NAMALWA (cell line): ENCODE measurements at regions not wholly inside any gene's neighbourhood (a gene's known extent, or its start where the extent isn't known, plus 50 kb on each side); places are given as distances from the start of the nearest gene placed in this dataset.
A peak's percentile ranks its signal among the peaks of the same experiment; 100 is the strongest.
"Not testable (repeated sequence)": the region's sequence is repeated elsewhere in the genome, so short reads cannot be mapped to it uniquely, and the experiment has no call there.

Experiments
- DNase-seq: peaks from one replicate; pipeline ENCODE4 v3.0.0-alpha.2; 2015; ENCODE audit warnings: low spot score

DNA sequence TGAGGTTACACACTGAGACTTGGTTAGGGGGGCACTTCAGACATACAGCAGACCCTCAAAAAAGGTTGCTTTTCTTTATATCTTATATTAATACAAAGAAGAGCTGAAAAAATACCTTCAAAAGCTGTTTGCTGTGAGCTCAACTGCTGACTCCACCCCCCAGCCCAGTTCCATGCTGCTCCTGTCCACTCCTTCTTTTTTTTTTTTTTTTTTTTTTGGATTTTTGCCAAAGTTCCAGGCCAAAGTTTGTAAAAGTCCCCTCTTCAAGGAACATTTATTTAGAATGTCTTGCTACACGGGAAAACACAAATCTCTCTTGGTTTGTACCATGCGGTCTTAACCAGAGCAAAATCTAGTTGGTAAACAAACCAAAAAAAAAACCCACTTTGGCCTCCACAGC is 85.3 kb upstream of the AKAP12 start:
- DNase-seq = no peak

DNA sequence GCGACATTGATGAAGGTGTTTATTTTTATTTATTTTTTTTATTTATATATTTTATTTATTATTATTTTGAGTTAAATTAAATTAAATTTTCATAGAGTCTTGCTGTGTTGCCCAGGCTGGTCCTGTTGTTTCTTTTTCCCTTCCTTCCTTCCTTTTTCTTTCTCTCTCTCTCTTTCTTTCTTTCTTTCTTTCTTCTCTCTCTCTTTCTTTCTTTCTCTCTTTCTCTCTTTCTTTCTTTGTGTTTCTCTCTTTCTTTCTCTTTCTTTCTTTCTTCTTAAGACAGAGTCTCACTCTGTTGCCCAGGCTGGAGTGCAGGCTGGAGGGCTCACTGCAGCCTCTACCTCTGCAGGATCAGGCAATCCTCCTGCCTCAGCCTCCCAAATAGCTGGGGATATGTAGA is 84.7 kb upstream of the AKAP12 start:
- DNase-seq = no peak

DNA sequence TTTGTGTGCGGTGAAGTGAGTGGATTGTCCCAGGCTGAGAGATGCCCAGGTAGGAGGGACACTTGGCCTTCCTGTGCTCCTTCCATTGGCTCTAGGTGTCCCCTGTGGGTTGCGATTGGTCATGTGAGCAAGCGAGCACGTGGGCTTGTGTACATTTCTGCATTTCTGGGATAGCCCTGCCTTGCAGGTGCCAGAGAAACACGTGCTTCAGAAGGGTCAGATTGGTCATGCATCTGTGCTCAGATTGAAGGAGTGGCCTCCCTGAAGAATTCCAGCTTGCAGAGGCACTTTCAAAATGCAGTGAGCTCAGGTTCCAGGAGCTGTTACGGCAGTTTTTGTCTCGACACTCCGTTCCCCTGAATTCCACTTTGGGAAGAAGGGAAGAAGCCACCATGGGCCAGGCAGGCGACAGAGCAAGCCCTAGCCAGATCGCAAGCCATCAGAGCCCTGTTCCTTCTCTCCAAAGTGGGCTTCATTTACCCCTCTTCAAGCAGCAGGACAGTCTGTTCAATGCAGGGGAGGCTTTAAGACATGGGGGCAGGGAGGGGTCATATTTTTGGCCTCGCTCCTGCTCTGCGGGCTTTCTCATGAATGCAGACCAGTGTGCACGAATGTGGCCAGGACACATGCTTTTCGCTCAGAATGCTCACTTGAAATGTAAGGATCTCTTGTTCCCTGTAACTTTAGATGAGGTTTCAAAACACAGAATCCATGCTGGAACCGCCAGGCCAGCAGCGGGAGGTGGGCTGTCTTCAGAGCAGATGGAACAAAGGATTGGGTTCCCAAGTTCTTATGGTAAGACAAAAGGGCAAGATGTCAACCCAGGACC is 78.6 kb upstream of the AKAP12 start:
- DNase-seq = no peak

DNA sequence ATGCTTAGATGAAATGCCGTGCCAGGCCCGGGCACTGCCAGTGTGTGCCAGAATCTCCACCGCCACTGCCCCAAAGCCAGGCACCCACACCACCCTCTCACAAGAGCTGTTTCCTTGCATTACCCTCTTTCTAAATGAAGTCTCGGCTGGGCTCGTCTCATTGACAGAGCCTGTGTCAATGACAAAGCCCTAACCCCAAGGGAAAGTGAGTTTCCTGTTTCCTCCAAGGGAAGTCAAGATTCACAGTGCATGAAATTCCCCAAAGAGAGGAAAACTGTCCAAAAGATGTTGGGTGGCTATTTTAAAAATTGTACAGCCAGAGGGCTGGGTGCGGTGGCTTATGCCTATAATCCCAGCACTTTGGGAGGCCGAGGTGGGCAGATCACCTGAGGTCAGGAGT is 75.4 kb upstream of the AKAP12 start:
- DNase-seq = no peak

DNA sequence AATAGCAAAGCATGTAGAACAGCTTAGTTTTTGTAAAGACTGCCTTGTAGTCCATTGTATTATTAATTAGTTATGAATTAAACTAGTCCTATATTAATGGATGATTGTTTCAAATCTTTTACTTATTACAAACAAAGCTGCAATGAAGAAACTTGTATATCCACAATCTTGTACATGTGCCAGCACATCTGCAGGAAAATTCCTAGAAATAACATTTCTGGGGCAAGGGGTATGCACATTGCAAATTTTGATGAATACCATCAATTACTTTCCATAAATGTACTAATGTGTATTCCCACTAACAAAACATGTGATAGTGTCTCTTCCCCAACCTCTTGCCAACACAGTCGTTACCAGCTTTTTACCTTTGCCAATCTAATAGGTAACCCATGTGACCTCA is 73.6 kb upstream of the AKAP12 start:
- DNase-seq = no peak

DNA sequence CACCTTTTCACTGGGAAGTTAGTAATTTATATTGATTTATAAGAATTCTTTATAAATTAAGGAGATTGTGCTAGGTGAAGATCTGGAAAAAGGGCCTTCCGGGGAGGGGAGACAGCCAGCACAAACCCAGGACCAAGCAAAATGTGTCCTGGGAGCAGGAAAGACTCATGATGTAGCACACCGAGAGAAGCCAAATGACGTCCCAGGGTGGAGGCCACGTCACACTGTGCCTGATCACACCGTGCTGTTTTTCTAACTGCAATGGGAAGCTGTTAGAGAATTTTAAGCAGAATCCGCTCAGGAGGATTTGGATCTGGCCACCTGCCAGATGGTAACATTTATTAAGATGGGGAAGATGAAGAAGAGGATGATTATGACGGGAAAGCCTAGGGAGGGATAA is 72.7 kb upstream of the AKAP12 start:
- DNase-seq = no peak

DNA sequence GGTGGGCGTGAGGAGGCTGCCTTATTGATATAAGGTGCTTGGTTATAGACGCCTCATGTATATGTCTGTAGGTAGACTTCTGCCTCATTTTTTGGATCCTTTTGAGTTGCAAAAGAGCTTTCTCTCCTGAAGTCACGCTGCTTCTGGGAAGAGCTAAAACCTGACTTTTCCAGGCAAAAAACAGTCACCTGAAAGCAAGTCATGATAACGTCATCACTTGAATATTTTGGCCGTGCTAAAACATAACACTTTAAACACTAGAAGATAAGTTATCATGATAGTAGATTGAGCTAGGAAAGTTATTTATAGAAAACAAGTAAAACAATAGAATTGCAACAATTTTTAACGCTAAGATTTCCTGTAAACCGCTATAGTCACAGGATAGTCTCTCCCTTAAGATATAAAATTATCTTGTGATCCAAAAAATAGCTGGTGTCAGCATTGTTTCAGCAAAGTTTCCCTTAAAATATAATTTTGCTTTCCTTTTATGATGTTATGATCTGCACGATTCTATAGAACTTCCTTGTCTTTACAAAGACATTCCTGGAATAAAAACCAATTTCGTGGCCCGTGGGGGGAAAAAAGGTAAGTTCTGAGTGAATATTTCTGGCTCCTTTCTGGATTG is 69.0 kb upstream of the AKAP12 start:
- DNase-seq = no peak

DNA sequence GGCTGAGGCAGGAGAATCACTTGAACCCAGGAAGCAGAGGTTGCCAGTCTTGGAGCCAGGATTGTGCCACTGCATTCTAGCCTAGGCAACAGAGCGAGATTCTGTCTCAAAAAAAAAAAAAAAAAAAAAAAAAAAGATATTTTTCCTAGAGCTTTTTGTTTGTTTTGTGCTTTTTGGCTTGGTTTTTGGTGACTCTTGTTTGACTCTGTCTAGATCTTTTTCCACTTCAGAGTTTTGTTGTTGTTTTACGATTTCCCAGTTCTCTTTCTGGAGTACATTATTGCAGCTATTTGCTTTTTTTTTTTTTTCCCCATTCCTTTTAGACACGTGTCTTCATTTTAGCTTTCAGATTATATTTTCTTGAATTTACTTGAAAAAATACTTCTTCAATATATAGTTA is 67.0 kb upstream of the AKAP12 start:
- DNase-seq = no peak

DNA sequence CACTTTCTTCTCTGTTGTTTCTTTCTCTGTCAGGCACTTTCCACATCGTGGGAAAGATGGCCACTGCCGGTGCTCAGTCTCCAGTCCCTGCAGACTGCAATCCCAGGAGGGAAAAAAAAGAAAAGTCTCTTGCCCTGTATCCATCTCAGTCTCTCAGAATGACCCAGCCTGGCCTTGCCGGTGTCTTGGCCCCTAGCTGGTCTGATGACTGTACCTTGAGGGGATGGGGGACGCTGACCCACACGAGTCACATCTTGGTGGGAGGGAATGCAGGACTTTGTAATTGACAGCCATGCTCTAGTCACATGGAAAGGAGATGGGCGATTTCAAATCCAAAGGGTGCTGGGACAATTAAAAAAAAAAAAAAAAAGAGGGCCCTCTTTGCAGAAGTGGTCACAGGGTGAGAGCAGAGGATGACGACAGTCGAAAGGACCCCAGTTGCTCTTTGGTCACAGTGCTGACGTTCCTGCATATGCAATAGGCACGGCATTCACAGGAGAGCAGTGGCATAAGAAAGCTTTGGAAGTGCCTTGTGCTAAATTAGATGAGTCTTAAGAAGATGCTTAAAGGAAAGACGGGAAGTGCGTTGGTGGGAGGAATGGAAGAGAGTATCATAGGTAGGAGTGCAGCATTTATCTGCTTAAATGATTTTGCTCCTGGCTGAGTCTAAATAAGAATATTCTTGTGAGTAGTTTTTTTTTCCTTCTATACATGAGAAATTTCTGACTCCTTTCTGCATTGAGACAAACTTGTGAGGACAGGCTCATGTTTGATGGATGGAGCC is 63.9 kb upstream of the AKAP12 start:
- DNase-seq = no peak

DNA sequence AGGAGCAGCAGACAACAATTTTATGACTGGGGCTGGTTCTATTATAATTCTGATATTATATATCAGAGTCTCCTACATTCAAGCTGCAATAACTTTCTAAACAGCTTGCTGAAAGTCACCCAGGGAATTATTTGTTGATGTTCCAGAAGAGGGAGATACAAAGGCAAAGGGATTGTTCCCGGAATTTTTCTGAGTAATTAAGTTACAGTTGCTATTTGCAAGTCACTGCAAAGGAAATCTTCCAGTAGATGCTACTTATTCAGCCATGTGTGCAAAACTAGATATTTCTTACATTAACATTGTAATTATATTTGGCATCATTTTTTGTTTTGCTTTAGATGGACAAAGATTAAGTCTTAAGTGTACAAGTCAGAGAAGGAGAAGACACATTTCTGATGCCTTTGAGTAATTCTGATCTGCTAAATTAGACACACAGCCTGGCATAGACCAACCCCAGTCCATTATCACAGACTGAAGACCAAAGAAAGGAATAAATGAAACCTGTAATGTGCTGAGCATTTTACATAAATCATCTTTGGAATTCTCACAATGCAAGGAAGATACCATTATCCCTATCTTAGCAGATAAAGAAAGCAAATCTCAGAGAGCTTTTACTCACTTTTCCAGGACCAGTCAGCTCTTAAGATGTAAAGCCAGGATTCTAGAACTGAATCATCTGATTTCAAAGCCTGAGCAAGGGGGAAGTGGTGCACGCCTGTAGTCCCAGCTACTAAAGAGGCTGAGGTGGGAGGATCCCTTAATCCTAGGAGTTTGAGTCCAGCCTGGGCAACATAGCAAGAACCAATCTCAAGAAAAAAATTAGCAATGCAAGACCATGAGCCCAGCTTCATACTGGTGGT is 62.6 kb upstream of the AKAP12 start:
- DNase-seq = no peak

DNA sequence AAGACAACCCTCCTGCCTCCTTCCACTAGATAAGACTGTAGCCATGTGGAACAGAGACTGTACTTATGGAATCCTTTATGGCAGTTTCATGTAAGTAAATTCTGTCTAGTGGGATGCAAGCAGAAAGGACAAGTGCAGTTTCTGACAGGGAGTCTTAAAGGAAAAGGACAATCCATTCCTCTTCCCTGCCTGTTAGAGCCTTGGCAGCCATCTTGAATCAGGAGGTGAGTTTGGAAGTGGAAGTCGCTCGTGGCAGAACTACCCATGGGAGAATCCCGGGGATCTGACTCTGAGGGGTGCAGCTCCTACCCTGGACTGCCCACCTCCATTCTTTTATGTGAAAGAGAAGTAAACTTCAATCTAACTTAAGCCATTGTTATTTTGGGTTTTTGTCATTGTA is 61.4 kb upstream of the AKAP12 start:
- no peak for DNase-seq

DNA sequence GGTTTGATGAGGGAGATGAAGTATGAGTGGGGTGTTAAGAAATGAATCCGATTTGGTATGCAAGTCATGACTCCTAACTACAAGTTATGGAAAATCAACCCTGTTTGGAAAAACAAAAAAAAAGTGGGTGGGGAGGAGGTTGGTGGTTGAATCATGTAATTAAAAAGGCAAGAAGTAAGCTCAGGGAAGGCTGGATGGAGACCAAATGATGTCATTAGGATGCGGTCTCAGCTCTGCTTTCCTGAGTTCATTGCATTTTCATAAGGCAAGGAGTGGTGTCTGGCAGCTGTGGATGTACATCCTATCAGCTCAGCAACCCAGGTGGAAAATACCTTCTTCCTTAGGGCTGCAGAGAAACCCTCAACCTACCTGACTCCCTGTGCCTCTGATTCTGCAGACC is 60.4 kb upstream of the AKAP12 start:
- no peak for DNase-seq

DNA sequence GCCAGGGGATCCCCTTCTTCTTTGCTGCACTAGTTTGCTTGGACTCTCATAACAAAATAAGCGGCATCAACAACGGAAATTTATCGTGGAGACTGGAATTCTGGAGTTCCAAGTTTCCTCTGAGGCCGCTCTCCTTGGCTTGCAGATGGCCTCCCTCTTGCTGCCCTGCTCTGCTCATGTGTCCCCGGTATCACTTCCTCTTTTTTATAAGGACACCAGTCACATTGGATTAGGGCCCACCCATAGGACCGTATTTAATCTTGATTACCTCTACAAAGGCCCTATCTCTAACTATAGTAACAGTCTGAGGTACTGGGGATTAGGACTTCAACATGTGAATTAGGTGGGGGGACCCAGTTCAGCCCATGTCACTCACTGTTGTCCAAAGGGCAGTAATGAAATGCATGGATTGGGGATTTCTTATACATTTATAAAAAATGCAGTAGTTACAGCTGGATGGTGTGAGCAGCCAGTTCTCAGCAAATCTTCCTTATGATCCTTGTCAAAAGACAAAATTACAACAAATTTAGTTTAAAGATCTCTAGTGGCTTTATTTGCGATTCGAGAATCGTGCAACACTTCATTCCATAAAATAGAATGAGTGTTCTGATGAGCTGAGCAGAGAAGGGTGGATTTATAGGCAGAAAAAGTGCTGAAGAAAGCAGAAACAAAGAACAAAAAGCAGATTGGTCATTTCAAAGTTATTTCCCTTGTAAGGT is 59.3 kb upstream of the AKAP12 start:
- DNase-seq = peak; percentile 30

DNA sequence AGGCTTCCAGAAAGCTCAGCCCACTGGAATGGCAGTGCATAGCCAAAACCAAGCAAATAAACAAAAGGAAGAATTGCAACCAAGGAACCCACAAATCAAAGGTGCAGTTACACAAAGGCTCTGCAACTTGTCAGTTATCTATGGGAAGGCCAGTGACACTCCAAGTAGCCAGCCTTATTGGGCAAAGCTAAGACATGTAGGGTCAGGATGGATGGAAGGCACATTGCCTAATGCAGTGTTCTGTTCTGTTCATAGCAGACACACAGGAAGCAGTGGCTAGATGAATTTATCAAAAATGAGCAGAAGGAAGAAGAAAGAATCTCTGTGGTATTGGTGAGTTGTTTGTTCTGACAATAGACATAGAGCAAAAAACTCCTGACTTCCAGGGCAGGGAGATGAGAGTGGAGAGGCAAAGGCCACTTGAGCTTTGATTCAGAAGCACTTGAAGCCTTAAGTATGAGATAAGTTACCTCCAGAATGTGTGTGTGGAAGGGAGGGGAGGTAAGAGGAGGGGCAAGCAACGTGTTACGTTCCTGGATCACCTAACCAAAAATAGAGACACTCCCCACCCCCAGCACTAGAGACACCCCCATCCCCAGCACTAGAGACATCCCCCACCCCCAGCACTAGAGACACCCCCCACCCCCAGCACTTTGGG is 57.9 kb upstream of the AKAP12 start:
- no peak for DNase-seq

DNA sequence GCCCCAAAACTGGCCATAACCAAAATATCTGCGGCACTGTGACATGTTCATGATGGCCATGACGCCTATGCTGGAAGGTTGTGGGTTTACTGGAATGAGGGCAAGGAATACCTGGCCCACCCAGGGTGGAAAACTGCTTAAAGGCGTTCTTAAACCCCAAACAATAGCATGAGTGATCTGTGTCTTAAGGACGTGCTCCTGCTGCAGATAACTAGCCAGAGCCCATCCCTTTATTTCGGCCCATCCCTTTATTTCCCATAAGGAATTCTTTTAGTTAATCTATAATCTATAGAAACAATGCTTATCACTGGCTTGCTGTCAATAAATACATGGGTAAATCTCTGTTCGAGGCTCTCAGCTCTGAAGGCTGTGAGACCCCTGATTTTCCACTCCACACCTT is 56.8 kb upstream of the AKAP12 start:
- DNase-seq = not testable (repeated sequence)

DNA sequence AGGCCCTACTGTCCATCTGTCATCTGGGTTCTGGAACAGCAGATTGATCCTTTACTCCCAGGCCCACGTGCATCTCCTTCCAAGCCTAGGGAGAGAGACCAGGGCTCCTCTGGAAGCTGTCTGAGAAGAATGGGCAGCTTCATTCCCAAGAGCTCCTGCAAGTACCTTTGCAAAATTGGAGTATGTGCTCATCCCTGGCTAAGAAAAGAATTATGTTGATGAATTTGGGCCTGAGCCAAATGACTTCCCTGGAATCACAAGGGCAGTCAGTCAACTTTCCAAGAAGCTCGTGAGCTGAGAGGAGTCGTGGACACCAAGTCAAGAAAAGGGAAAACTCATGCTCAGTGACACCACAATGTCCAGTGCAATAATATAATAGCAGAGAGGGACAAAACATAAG is 54.6 kb upstream of the AKAP12 start:
- no peak for DNase-seq

DNA sequence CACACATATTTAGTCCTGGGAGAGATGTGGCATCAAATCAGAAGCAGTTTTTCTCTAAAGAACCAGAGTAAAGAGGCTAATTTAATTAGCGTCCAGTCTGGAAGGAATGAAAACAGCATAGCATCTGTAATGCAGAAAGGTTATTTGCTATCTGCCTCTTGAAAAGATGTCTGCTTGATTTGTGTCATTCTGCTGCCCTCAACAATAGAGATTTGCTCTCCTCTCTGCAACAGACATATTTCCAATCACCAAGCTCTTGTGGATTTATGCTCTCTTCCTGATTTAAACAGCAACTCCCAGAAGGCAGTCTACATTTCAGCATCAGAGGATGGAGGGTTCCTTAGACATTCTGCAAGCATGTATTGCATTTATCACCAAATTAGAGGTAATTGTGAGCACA is 53.5 kb upstream of the AKAP12 start:
- DNase-seq = no peak

DNA sequence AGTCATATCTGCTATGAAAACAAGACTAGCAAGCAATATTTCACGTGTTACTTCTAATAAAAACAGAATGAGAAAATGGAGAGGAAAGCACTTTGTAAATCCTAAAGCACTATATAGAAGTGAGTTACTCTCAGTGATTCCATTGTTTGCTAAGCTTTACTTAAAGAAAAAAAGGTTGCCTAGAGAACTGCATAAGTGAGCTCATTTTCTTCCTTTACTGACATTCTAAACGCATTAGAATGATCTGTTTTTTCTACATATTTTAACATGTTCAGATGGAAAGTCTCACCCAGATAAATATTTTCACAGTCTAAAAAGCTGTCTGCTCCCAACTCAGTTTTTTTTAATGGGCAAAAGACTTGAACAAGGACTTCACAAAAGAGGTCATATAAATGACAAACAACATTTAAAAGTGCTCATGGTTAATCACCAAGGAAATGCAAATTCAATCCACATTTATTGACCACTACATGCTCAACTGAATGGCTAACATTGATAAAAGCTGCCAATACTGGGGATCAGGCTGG is 52.9 kb upstream of the AKAP12 start:
- DNase-seq = no peak
